Activated naive CD4-positive, alpha-beta T cell treated with anti-CD3 and anti-CD28 coated beads for 36 hours (primary cell): ENCODE measurements at regions not wholly inside any gene's neighbourhood (a gene's known extent, or its start where the extent isn't known, plus 50 kb on each side); places are given as distances from the start of the nearest gene placed in this dataset.

Experiments used
- CTCF ChIA-PET: fragments of 350-600 bp; sonication (Branson Sonifier 250); formaldehyde crosslinking; loops from one replicate; lab custom pipeline; 2021; ENCODE audit warnings: antibody characterized with exemption; lab: Charles Lee
- DNase-seq: peaks from one replicate; pipeline ENCODE4 v3.0.0-alpha.2; 2020
- H3K27ac Mint-ChIP-seq: one replicate; pipeline ENCODE4 v1.8.0; 2021; ENCODE audit warnings: mild to moderate bottlenecking, mixed read lengths
- H3K27me3 Mint-ChIP-seq: one replicate; pipeline ENCODE4 v1.8.0; 2021; ENCODE audit warnings: low read depth, mixed read lengths
- H3K36me3 Mint-ChIP-seq: one replicate; pipeline ENCODE4 v1.8.0; 2021; ENCODE audit warnings: low read depth, mixed read lengths
- H3K4me1 Mint-ChIP-seq: one replicate; pipeline ENCODE4 v1.8.0; 2021; ENCODE audit warnings: low read depth, mixed read lengths
- H3K4me3 Mint-ChIP-seq: one replicate; pipeline ENCODE4 v1.8.0; 2021; ENCODE audit warnings: mild to moderate bottlenecking, moderate library complexity, mixed read lengths
- H3K9me3 Mint-ChIP-seq: one replicate; pipeline ENCODE4 v1.8.0; 2021; ENCODE audit warnings: mixed read lengths
- intact Hi-C: fragments of 100-400 bp; cut with micrococcal nuclease; formaldehyde crosslinking; loops from one replicate; pipeline ENCODE4 v1.15.1; 2023

- no peaks in the 10 kb centered on the region for H3K27me3 Mint-ChIP-seq
- H3K4me1 Mint-ChIP-seq, result no peaks in the 10 kb centered on the region
- H3K27ac Mint-ChIP-seq, result no peak overlapping the region
- intact Hi-C loops, result no loop called here
- CTCF ChIA-PET, result no interaction called here
- no peak for DNase-seq
- no peaks in the 10 kb centered on the region for H3K9me3 Mint-ChIP-seq
- no peak overlapping the region for H3K4me3 Mint-ChIP-seq
- no peaks in the 10 kb centered on the region for H3K36me3 Mint-ChIP-seq
Measured at GRCh38 chr1:91141858-91142257, 120.0 kb upstream of the ZNF644 start.

- Mint-ChIP-seq H3K4me3 (no peak overlapping the region), H3K36me3 (no peaks in the 10 kb centered on the region), H3K4me1 (no peaks in the 10 kb centered on the region), H3K27me3 (no peaks in the 10 kb centered on the region), H3K9me3 (no peaks in the 10 kb centered on the region), H3K27ac (no peak overlapping the region)
- intact Hi-C loops, result no loop called here
- CTCF ChIA-PET, result interaction anchor here (1.0 kb wide), 1 partner anchor 27 kb away, joined by 3 read pairs; no protein-coding TSS in a partner anchor
- DNase-seq, result no peak
Measured at GRCh38 chr1:91138959-91139358, 117.1 kb upstream of the ZNF644 start.

- DNase-seq, result no peak
- no peak overlapping the region for H3K27ac Mint-ChIP-seq
- H3K36me3 Mint-ChIP-seq, result no peaks in the 10 kb centered on the region
- H3K27me3 Mint-ChIP-seq, result peaks cover 5% of the 10 kb centered on the region
- intact Hi-C loops, result no loop called here
- no peaks in the 10 kb centered on the region for H3K4me1 Mint-ChIP-seq
- CTCF ChIA-PET, result interaction anchor here (1.4 kb wide), 1 partner anchor 28 kb away, joined by 3 read pairs; no protein-coding TSS in a partner anchor
- H3K4me3 Mint-ChIP-seq, result no peak overlapping the region
- no peaks in the 10 kb centered on the region for H3K9me3 Mint-ChIP-seq
Measured at GRCh38 chr1:91137173-91137852, 115.5 kb upstream of the ZNF644 start.

- CTCF ChIA-PET, result no interaction called here
- no peaks in the 10 kb centered on the region for H3K36me3 Mint-ChIP-seq
- H3K4me1 Mint-ChIP-seq, result no peaks in the 10 kb centered on the region
- no peak for DNase-seq
- no peaks in the 10 kb centered on the region for H3K9me3 Mint-ChIP-seq
- no peak overlapping the region for H3K4me3 Mint-ChIP-seq
- intact Hi-C loops, result no loop called here
- no peak overlapping the region for H3K27ac Mint-ChIP-seq
- H3K27me3 Mint-ChIP-seq, result peaks cover 5% of the 10 kb centered on the region
Measured at GRCh38 chr1:91135799-91136198, 114.0 kb upstream of the ZNF644 start.

- CTCF ChIA-PET, result interaction anchor here (0.7 kb wide), 1 partner anchor 138 kb away, joined by 4 read pairs; no protein-coding TSS in a partner anchor
- intact Hi-C loops, result no loop called here
Measured at GRCh38 chr1:91133248-91133647, 111.4 kb upstream of the ZNF644 start.

GRCh38 chr1:91130256-91130985 lies 108.6 kb upstream of the ZNF644 start:
- intact Hi-C loops, result no loop called here
- Mint-ChIP-seq H3K4me3 (no peak overlapping the region), H3K27me3 (peaks cover 5% of the 10 kb centered on the region), H3K9me3 (no peaks in the 10 kb centered on the region), H3K36me3 (no peaks in the 10 kb centered on the region), H3K27ac (no peak overlapping the region), H3K4me1 (no peaks in the 10 kb centered on the region)
- no peak for DNase-seq
- CTCF ChIA-PET, result interaction anchor here (0.6 to 0.7 kb wide), 2 partner anchors 252 to 1041 kb away, joined by 3 to 4 read pairs; no protein-coding TSS in a partner anchor

More at GRCh38 chr1:91133248-91133647, 111.4 kb upstream of the ZNF644 start:
- H3K9me3 Mint-ChIP-seq, result no peaks in the 10 kb centered on the region
- H3K36me3 Mint-ChIP-seq, result no peaks in the 10 kb centered on the region
- no peak overlapping the region for H3K27ac Mint-ChIP-seq
- no peak overlapping the region for H3K4me3 Mint-ChIP-seq
- no peak for DNase-seq
- H3K27me3 Mint-ChIP-seq, result peaks cover 5% of the 10 kb centered on the region
- no peaks in the 10 kb centered on the region for H3K4me1 Mint-ChIP-seq

- no peak for DNase-seq
- intact Hi-C loops, result no loop called here
- CTCF ChIA-PET, result no interaction called here
- H3K4me3 Mint-ChIP-seq, result no peak overlapping the region
- peaks cover 8% of the 10 kb centered on the region for H3K4me1 Mint-ChIP-seq
- peaks cover 5% of the 10 kb centered on the region for H3K27me3 Mint-ChIP-seq
- no peak overlapping the region for H3K27ac Mint-ChIP-seq
- H3K36me3 Mint-ChIP-seq, result no peaks in the 10 kb centered on the region
- no peaks in the 10 kb centered on the region for H3K9me3 Mint-ChIP-seq
Measured at GRCh38 chr1:91129458-91129857, 107.6 kb upstream of the ZNF644 start.

- no peak overlapping the region for H3K4me3 Mint-ChIP-seq
- no peak for DNase-seq
- CTCF ChIA-PET, result no interaction called here
- no peak overlapping the region for H3K27ac Mint-ChIP-seq
- peaks cover 5% of the 10 kb centered on the region for H3K27me3 Mint-ChIP-seq
- no peaks in the 10 kb centered on the region for H3K9me3 Mint-ChIP-seq
- no peaks in the 10 kb centered on the region for H3K36me3 Mint-ChIP-seq
- intact Hi-C loops, result no loop called here
- H3K4me1 Mint-ChIP-seq, result peaks cover 12% of the 10 kb centered on the region
Measured at GRCh38 chr1:91129017-91129416, 107.2 kb upstream of the ZNF644 start.

- peak; percentile 36 for DNase-seq
- Mint-ChIP-seq H3K4me3 (no peak overlapping the region), H3K36me3 (no peaks in the 10 kb centered on the region), H3K27me3 (no peaks in the 10 kb centered on the region), H3K27ac (no peak overlapping the region), H3K4me1 (peaks cover 13% of the 10 kb centered on the region), H3K9me3 (no peaks in the 10 kb centered on the region)
- intact Hi-C loops, result loop anchor here (2.0 kb wide), 1 partner anchor 102 kb away; the partner anchor contains the start of gene ZNF644
- CTCF ChIA-PET, result interaction anchor here (1.2 kb wide), 1 partner anchor 40 kb away, joined by 3 read pairs; no protein-coding TSS in a partner anchor
Measured at GRCh38 chr1:91124989-91125417, 103.2 kb upstream of the ZNF644 start.

GRCh38 chr1:91124290-91124985 lies 102.6 kb upstream of the ZNF644 start:
- CTCF ChIA-PET, result interaction anchor here (0.6 to 1.2 kb wide), 3 partner anchors 40 to 529 kb away, joined by 3 to 4 read pairs (median 3); no protein-coding TSS in a partner anchor
- intact Hi-C loops, result loop anchor here (2.0 kb wide), 1 partner anchor 102 kb away; the partner anchor contains the start of gene ZNF644
- no peak overlapping the region for H3K4me3 Mint-ChIP-seq

GRCh38 chr1:91123773-91124172 lies 101.9 kb upstream of the ZNF644 start:
- no peak for DNase-seq
- H3K4me1 Mint-ChIP-seq, result peaks cover 13% of the 10 kb centered on the region
- H3K9me3 Mint-ChIP-seq, result no peaks in the 10 kb centered on the region
- H3K4me3 Mint-ChIP-seq, result no peak overlapping the region
- H3K27me3 Mint-ChIP-seq, result no peaks in the 10 kb centered on the region
- no peaks in the 10 kb centered on the region for H3K36me3 Mint-ChIP-seq
- no peak overlapping the region for H3K27ac Mint-ChIP-seq
- CTCF ChIA-PET, result interaction anchor here (0.6 to 1.2 kb wide), 2 partner anchors 41 to 528 kb away, joined by 3 read pairs; no protein-coding TSS in a partner anchor
- intact Hi-C loops, result loop anchor here (2.0 kb wide), 1 partner anchor 101 kb away; the partner anchor contains the start of gene ZNF644

More at GRCh38 chr1:91124290-91124985, 102.6 kb upstream of the ZNF644 start:
- DNase-seq, result peak; percentile 34
- H3K36me3 Mint-ChIP-seq, result no peaks in the 10 kb centered on the region
- no peak overlapping the region for H3K27ac Mint-ChIP-seq
- no peaks in the 10 kb centered on the region for H3K27me3 Mint-ChIP-seq
- peaks cover 13% of the 10 kb centered on the region for H3K4me1 Mint-ChIP-seq
- no peaks in the 10 kb centered on the region for H3K9me3 Mint-ChIP-seq

- H3K27me3 Mint-ChIP-seq, result no peaks in the 10 kb centered on the region
- no peak overlapping the region for H3K4me3 Mint-ChIP-seq
- H3K27ac Mint-ChIP-seq, result no peak overlapping the region
- H3K9me3 Mint-ChIP-seq, result no peaks in the 10 kb centered on the region
- no peak for DNase-seq
- CTCF ChIA-PET, result no interaction called here
- intact Hi-C loops, result no loop called here
- no peaks in the 10 kb centered on the region for H3K36me3 Mint-ChIP-seq
- H3K4me1 Mint-ChIP-seq, result peaks cover 13% of the 10 kb centered on the region
Measured at GRCh38 chr1:91123319-91123718, 101.5 kb upstream of the ZNF644 start.
